Smooth muscle cell (in vitro differentiated cells): ENCODE measurements at regions not wholly inside any gene's neighbourhood (a gene's known extent, or its start where the extent isn't known, plus 50 kb on each side); places are given as distances from the start of the nearest gene placed in this dataset.

ENCODE experiments used
- DNase-seq: peaks from one replicate; lab custom pipeline; 2025; ENCODE audit not compliant: unreplicated experiment; lab: John Stamatoyannopoulos, UW
- H2AFZ ChIP-seq: fragments of 200-600 bp; sonication (generic); 2 replicates; pipeline ENCODE4 v1.6.0; 2016; ENCODE audit warnings: antibody characterized with exemption, low read depth, mild to moderate bottlenecking
- H3F3A ChIP-seq: fragments of 200-600 bp; sonication (generic); 2 replicates; pipeline ENCODE4 v1.6.0; 2017; ENCODE audit warnings: antibody characterized with exemption, low read depth
- H3K27ac ChIP-seq: fragments of 200-600 bp; sonication (generic); 2 replicates; pipeline ENCODE4 v1.5.1; 2016; ENCODE audit warnings: low read depth, mild to moderate bottlenecking
- H3K27me3 ChIP-seq: fragments of 200-600 bp; sonication (generic); 2 replicates; pipeline ENCODE4 v1.6.1; 2016; ENCODE audit warnings: low read depth, mild to moderate bottlenecking
- H3K36me3 ChIP-seq: fragments of 200-600 bp; sonication (generic); 2 replicates; pipeline ENCODE4 v1.5.1; 2016; ENCODE audit warnings: low read depth
- H3K4me1 ChIP-seq: fragments of 200-600 bp; sonication (generic); 2 replicates; pipeline ENCODE4 v1.5.1; 2016; ENCODE audit warnings: low read depth
- H3K4me2 ChIP-seq: fragments of 200-600 bp; sonication (generic); 2 replicates; pipeline ENCODE4 v1.6.0; 2016; ENCODE audit warnings: mild to moderate bottlenecking
- H3K4me3 ChIP-seq: fragments of 200-600 bp; sonication (generic); 2 replicates; pipeline ENCODE4 v1.5.1; 2016; ENCODE audit warnings: mild to moderate bottlenecking
- H3K79me2 ChIP-seq: fragments of 200-600 bp; sonication (generic); 2 replicates; pipeline ENCODE4 v1.6.0; 2016; ENCODE audit warnings: low read depth, mild to moderate bottlenecking
- H3K9ac ChIP-seq: fragments of 200-600 bp; sonication (generic); 2 replicates; pipeline ENCODE4 v1.6.0; 2016; ENCODE audit warnings: low read depth
- H3K9me3 ChIP-seq: fragments of 200-600 bp; sonication (generic); replicated peaks from 2 replicates; pipeline ENCODE4 v1.5.1; 2016; ENCODE audit warnings: low read depth
- H4K20me1 ChIP-seq: fragments of 200-600 bp; sonication (generic); 2 replicates; pipeline ENCODE4 v1.6.0; 2016; ENCODE audit warnings: low read depth
- CTCF ChIP-seq: fragments of 200-600 bp; sonication (generic); IDR thresholded peaks from 2 replicates; pipeline ENCODE4 v1.5.1; 2017; ENCODE audit warnings: borderline replicate concordance, mild to moderate bottlenecking, antibody characterized with exemption; ENCODE audit not compliant: insufficient read depth, poor library complexity, severe bottlenecking
- WGBS: methylation state at CpG from one replicate; pipeline ENCODE4 v1.1.7; 2016; ENCODE audit warnings: low lambda C conversion rate; 5-methylcytosine and 5-hydroxymethylcytosine counted together

GRCh38 chr11:96567667-96568066 lies 177.9 kb downstream of the JRKL start:
- Histone ChIP-seq H3K4me3 (peak overlapping the region; percentile 42), H3K27ac (no peak overlapping the region), H3K27me3 (no peaks in the 10 kb centered on the region), H4K20me1 (no peaks in the 10 kb centered on the region), H3K9ac (peak overlapping the region; percentile 18), H2AFZ (peak overlapping the region; percentile 96), H3K4me1 (peaks cover 5% of the 10 kb centered on the region), H3K36me3 (no peaks in the 10 kb centered on the region), H3K9me3 (no peaks in the 10 kb centered on the region), H3K4me2 (peak overlapping the region; percentile 80), H3K79me2 (no peaks in the 10 kb centered on the region), H3F3A (no peaks in the 10 kb centered on the region)
- DNase-seq, result no peak
- no peak for TF ChIP-seq CTCF
- WGBS, result 49% methylated on average over 3 of the region's 3 CpGs

GRCh38 chr11:96576383-96576782 lies 186.6 kb downstream of the JRKL start:
- no peak overlapping the region for H3K4me3 ChIP-seq
- H3K27me3 ChIP-seq, result no peaks in the 10 kb centered on the region
- WGBS, result 98% methylated on average over 2 of the region's 2 CpGs
- no peaks in the 10 kb centered on the region for H3K4me1 ChIP-seq
- DNase-seq, result no peak
- H3F3A ChIP-seq, result no peaks in the 10 kb centered on the region
- no peak overlapping the region for H3K4me2 ChIP-seq
- no peaks in the 10 kb centered on the region for H3K36me3 ChIP-seq
- no peaks in the 10 kb centered on the region for H3K9me3 ChIP-seq
- no peaks in the 10 kb centered on the region for H4K20me1 ChIP-seq
- H2AFZ ChIP-seq, result no peak overlapping the region
- no peak overlapping the region for H3K9ac ChIP-seq
- TF ChIP-seq CTCF, result no peak
- H3K79me2 ChIP-seq, result no peaks in the 10 kb centered on the region
- H3K27ac ChIP-seq, result no peak overlapping the region

- WGBS, result 76% methylated on average over 1 of the region's 1 CpG
- DNase-seq, result no peak
Measured at GRCh38 chr11:96578379-96578778, 188.6 kb downstream of the JRKL start.

More at GRCh38 chr11:96578379-96578778, 188.6 kb downstream of the JRKL start:
- TF ChIP-seq CTCF, result no peak
- no peaks in the 10 kb centered on the region for H3K4me1 ChIP-seq
- no peaks in the 10 kb centered on the region for H3K79me2 ChIP-seq
- H3K4me3 ChIP-seq, result no peak overlapping the region
- H3K9me3 ChIP-seq, result peaks cover 6% of the 10 kb centered on the region
- peaks cover 2% of the 10 kb centered on the region for H3K36me3 ChIP-seq
- no peak overlapping the region for H3K4me2 ChIP-seq
- H3K27me3 ChIP-seq, result no peaks in the 10 kb centered on the region
- H3F3A ChIP-seq, result no peaks in the 10 kb centered on the region
- H2AFZ ChIP-seq, result no peak overlapping the region
- H4K20me1 ChIP-seq, result no peaks in the 10 kb centered on the region
- H3K27ac ChIP-seq, result no peak overlapping the region
- no peak overlapping the region for H3K9ac ChIP-seq
